ENCODE measurements at regions not wholly inside any gene's neighbourhood (a gene's known extent, or its start where the extent isn't known, plus 50 kb on each side); places are given as distances from the start of the nearest gene placed in this dataset.
"Not testable (repeated sequence)": the region's sequence is repeated elsewhere in the genome, so short reads cannot be mapped to it uniquely, and the experiment has no call there.

DNA sequence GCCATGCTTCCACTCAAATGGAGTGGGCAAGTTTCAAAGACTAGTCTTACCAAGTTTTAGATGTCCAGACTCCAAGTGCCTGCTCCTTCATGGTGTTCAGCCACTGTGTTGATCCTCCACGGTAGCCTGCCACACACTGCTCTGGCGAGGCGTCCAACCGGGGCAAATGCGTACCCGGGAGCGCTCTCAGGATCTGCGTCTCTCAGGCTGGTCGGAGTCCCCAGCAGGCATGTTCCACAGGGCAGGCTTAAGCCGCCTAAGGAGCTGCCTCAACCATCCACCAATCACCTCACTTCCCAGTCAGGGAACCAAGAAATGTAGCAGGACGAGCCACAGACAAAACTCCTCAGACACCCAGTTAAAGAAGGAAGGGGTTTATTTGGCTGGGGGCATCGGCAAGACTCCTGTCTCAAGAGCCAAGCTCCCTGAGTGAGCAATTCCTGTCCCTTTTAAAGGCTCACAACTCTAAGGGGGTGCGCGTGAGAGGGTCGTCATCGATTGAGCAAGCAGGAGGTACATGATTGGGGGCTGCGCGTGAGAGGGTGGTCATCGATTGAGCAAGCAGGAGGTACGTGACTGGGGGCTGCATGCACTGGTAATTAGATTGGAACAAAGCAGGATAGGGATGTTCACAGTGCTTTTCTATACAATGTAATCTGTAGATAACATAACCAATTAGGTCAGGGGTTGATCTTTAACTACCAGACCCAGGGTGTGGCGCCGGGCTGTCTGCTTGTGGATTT lies 816.2 kb downstream of the TRIB2 start:
- H3K4me1 Mint-ChIP-seq; H3K36me3 Mint-ChIP-seq (ENCODE audit: low read depth); H3K9me3 Mint-ChIP-seq (ENCODE audit: low read depth); H3K27me3 Mint-ChIP-seq; H3K27ac Mint-ChIP-seq; H3K4me3 Mint-ChIP-seq; CTCF ChIA-PET; intact Hi-C loops (cut with DNase I, micrococcal nuclease); ATAC-seq; DNase-seq; POLR2A ChIA-PET: not testable (repeated sequence)

DNA sequence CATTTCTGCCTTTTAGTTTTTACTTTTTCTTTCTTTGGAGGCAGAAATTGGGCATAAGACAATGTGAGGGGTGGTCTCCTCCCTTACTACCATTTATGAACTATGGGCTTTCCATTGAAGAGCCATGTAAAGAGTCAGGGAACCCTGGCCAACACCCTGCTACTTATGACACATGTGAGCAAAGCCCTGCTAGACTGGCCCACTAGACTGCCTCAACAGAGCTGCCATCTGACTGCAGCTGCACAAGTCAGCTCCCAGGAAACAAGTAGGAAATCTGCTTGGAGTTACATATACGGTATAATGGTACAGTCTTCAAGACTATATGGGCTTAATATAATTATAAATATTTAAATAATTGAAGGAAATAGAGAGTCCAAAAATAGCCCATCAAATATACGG lies 816.8 kb downstream of the TRIB2 start:
- ChIA-PET CTCF (no interaction called here), POLR2A (no interaction called here)
- Mint-ChIP-seq H3K27ac (no peak overlapping the region), H3K4me1 (no peaks in the 10 kb centered on the region), H3K9me3 (ENCODE audit: low read depth) (peaks cover 4% of the 10 kb centered on the region), H3K4me3 (no peak overlapping the region), H3K27me3 (peaks cover 2% of the 10 kb centered on the region), H3K36me3 (ENCODE audit: low read depth) (no peaks in the 10 kb centered on the region)
- DNase-seq = no peak
- ATAC-seq = no peak
- intact Hi-C loops (cut with DNase I, micrococcal nuclease) = no loop called here

DNA sequence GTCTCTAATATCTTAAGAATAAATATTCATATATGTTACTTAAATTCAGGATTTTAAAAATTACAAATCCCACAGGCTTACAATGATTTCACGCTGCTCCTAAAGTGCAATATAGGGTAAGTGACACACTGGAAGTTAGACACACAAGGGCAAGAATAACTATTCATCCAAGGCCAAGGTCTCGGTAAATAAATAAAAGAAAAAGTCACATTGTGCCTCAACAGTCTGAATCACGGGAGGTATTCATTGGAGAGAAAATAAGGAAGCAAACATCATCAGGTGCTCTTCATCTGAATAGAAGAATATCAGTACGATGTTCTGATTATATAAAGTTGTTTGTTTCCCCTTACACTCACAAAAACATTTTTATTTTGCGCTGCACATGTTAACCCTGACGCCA lies 820.2 kb downstream of the TRIB2 start:
- intact Hi-C loops (cut with DNase I, micrococcal nuclease) = no loop called here
- Mint-ChIP-seq H3K4me3 (no peak overlapping the region), H3K36me3 (ENCODE audit: low read depth) (no peaks in the 10 kb centered on the region), H3K27ac (no peak overlapping the region), H3K4me1 (no peaks in the 10 kb centered on the region), H3K9me3 (ENCODE audit: low read depth) (no peaks in the 10 kb centered on the region), H3K27me3 (peaks cover 2% of the 10 kb centered on the region)
- ChIA-PET CTCF (no interaction called here), POLR2A (no interaction called here)
- no peak for DNase-seq
- ATAC-seq = no peak

DNA sequence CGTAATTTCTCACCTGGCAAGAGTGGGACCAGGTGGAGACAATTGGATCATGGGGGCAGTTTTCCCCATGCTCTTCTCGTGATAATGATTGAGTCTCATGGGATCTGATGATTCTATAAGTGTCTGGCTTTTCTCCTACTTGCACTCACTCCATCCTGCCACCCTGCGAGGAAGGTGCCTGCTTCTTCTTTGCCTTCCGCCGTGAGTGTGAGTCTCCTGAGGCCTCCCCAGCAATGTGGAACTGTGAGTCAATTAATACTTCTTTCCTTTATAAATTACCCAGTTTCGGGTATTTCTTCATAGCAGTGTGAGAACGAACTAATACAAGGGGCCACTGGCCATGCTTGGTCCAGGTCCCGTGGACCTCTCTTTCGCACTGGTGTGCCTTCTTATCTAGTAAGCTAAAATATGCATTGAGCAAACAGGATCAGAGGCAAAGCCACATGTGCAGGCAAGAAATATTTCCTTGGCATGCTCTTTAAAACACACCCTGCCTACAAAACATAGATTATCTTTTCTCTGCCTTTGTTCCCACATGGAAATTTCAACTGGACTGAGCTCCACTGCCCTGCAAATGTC lies 821.1 kb downstream of the TRIB2 start:
- no peak overlapping the region for H3K4me3 Mint-ChIP-seq
- H3K9me3 Mint-ChIP-seq (ENCODE audit: low read depth) = no peaks in the 10 kb centered on the region
- ChIA-PET CTCF (no interaction called here), POLR2A (no interaction called here)
- H3K27me3 Mint-ChIP-seq = no peaks in the 10 kb centered on the region
- intact Hi-C loops (cut with DNase I, micrococcal nuclease) = no loop called here
- H3K4me1 Mint-ChIP-seq = no peaks in the 10 kb centered on the region
- ATAC-seq (no peak), DNase-seq (no peak)
- H3K36me3 Mint-ChIP-seq (ENCODE audit: low read depth) = no peaks in the 10 kb centered on the region
- no peak overlapping the region for H3K27ac Mint-ChIP-seq

DNA sequence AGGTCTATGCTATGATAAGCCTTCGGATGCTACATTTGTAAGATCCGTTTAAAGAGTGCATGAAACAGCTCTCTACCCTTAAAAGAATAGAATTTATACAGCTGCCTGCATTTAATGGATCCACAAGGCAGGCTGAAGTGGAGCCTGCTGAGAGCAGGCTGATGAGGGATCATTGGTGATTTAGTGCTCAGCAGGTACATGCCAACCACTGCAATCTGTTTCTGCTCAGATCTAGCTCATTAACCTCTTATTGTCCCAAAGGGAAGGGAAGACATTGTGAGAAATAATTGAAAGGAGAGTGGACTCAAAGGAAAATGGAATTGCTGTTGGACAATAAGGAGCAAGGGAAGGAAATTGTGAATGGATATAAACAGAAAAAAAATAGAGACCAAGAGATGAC lies 822.6 kb downstream of the TRIB2 start:
- ChIA-PET CTCF (no interaction called here), POLR2A (no interaction called here)
- DNase-seq (no peak), ATAC-seq (no peak)
- H3K36me3 Mint-ChIP-seq (ENCODE audit: low read depth) = no peaks in the 10 kb centered on the region
- H3K4me3 Mint-ChIP-seq = no peak overlapping the region
- no peaks in the 10 kb centered on the region for H3K4me1 Mint-ChIP-seq
- no peaks in the 10 kb centered on the region for H3K9me3 Mint-ChIP-seq (ENCODE audit: low read depth)
- H3K27ac Mint-ChIP-seq = no peak overlapping the region
- intact Hi-C loops (cut with DNase I, micrococcal nuclease) = no loop called here
- H3K27me3 Mint-ChIP-seq = no peaks in the 10 kb centered on the region

DNA sequence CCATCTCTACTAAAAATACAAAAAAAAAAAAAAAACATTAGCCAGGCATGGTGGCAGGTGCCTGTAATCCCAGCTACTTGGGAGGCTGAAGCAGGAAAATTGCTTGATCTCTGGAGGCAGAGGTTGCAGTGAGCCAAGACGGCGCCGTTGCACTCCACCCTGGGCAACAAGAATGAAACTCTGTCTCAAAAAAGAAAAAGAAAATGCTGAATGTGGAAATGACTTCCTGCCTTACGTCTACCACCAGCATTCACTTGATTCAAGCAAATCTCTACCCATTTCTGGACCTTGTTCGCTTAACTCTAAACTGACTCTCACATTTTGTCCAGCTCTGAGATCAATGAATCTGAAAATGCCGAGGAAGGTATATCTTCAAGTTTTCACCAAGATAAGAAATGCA lies 825.3 kb downstream of the TRIB2 start:
- intact Hi-C loops (cut with DNase I, micrococcal nuclease) = no loop called here
- ATAC-seq = no peak
- Mint-ChIP-seq H3K36me3 (ENCODE audit: low read depth) (no peaks in the 10 kb centered on the region), H3K9me3 (ENCODE audit: low read depth) (no peaks in the 10 kb centered on the region), H3K27ac (no peak overlapping the region), H3K4me1 (no peaks in the 10 kb centered on the region), H3K27me3 (no peaks in the 10 kb centered on the region), H3K4me3 (no peak overlapping the region)
- CTCF ChIA-PET = no interaction called here
- POLR2A ChIA-PET = no interaction called here
- DNase-seq = no peak

DNA sequence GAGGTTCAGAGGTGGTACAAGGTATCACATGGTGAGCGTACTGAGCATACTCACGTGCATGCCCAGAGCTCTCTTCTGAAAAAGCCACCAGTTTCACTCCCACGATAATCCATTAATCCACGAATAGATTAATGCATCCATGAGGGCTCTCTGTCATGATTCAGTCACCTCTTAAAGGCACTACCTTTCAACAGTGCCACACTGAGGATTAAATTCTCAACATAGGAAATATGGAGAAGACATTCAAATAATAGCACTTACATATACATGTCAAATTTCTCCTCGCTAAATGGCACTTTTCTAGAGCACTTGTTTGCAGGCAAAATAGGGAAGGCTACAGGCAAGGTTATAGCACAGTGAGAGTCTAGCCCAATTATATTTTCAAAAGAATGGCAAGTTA lies 825.9 kb downstream of the TRIB2 start:
- DNase-seq (no peak), ATAC-seq (no peak)
- ChIA-PET CTCF (no interaction called here), POLR2A (no interaction called here)
- Mint-ChIP-seq H3K36me3 (ENCODE audit: low read depth) (no peaks in the 10 kb centered on the region), H3K4me3 (no peak overlapping the region), H3K27ac (no peak overlapping the region), H3K27me3 (no peaks in the 10 kb centered on the region), H3K9me3 (ENCODE audit: low read depth) (no peaks in the 10 kb centered on the region), H3K4me1 (no peaks in the 10 kb centered on the region)
- intact Hi-C loops (cut with DNase I, micrococcal nuclease) = no loop called here

DNA sequence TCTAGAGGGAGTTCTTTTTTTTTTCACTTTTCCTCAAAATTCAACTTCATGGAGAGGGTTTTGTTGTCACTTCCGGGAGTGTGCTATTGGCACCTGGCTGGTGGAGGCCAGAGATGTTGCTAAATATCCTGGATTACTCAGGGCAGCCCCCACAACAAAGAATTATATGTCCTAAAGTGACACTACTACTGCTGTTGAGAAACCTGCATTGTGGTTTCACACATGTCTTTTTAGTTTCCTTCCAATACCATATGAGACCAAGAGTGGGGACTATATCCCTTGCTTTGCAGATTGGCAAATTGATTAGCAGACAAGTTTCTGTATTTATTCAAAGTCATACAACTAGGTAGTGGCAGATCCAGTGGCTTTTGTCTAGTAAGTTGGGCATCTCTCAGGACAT lies 826.8 kb downstream of the TRIB2 start:
- CTCF ChIA-PET = no interaction called here

DNA sequence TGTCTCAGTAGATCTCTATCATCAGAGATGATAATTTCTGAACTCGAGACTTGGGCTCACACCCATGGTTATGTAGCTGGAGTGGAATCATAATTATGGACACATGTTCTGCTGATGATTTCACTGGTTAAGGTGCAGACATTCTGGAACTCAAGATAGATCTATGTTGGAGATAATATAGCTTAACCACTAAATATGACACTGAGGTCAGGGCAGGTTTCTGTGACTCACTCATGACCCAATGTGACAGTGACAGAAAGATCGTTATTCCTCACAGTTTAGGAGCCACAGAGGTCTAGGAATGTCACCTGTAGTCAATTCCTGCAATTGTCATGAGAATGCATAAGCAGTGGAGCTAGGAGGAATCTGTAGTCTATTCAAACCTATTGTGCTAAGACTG lies 828.6 kb downstream of the TRIB2 start:
- POLR2A ChIA-PET = no interaction called here
- Mint-ChIP-seq H3K4me1 (no peaks in the 10 kb centered on the region), H3K27me3 (no peaks in the 10 kb centered on the region), H3K9me3 (ENCODE audit: low read depth) (no peaks in the 10 kb centered on the region), H3K4me3 (no peak overlapping the region), H3K27ac (no peak overlapping the region), H3K36me3 (ENCODE audit: low read depth) (no peaks in the 10 kb centered on the region)
- CTCF ChIA-PET = no interaction called here
- intact Hi-C loops (cut with DNase I, micrococcal nuclease) = no loop called here
- DNase-seq (no peak), ATAC-seq (no peak)

More for the DNA sequence above, 826.8 kb downstream of the TRIB2 start:
- H3K4me3 Mint-ChIP-seq = no peak overlapping the region
- H3K27ac Mint-ChIP-seq = no peak overlapping the region
- H3K4me1 Mint-ChIP-seq = no peaks in the 10 kb centered on the region
- no peaks in the 10 kb centered on the region for H3K36me3 Mint-ChIP-seq (ENCODE audit: low read depth)
- no peaks in the 10 kb centered on the region for H3K27me3 Mint-ChIP-seq
- H3K9me3 Mint-ChIP-seq (ENCODE audit: low read depth) = no peaks in the 10 kb centered on the region
- DNase-seq (no peak), ATAC-seq (no peak)
- POLR2A ChIA-PET = no interaction called here
- intact Hi-C loops (cut with DNase I, micrococcal nuclease) = no loop called here

DNA sequence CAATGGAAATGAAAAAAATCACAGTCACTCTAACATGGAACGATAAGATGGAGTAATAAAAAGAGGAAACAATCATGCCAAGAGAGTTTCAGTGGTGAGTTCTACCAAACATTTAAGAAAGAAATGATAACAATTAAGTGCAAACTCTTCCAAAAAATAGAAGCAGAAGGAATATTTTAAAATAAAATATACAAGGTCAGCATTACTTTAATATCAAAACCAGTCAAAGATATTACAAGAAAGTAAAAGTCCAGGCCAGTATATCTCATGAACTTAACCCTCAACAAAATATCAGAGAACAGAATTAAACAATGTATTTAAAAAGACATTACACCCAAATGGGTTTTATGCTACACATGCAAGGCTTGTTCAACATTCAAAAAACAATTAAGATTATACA lies 829.4 kb downstream of the TRIB2 start:
- intact Hi-C loops (cut with DNase I, micrococcal nuclease) = no loop called here
- Mint-ChIP-seq H3K27ac (no peak overlapping the region), H3K4me1 (no peaks in the 10 kb centered on the region), H3K4me3 (no peak overlapping the region), H3K27me3 (no peaks in the 10 kb centered on the region), H3K9me3 (ENCODE audit: low read depth) (no peaks in the 10 kb centered on the region), H3K36me3 (ENCODE audit: low read depth) (no peaks in the 10 kb centered on the region)
- DNase-seq = no peak
- no peak for ATAC-seq
- POLR2A ChIA-PET = no interaction called here
- CTCF ChIA-PET = no interaction called here

DNA sequence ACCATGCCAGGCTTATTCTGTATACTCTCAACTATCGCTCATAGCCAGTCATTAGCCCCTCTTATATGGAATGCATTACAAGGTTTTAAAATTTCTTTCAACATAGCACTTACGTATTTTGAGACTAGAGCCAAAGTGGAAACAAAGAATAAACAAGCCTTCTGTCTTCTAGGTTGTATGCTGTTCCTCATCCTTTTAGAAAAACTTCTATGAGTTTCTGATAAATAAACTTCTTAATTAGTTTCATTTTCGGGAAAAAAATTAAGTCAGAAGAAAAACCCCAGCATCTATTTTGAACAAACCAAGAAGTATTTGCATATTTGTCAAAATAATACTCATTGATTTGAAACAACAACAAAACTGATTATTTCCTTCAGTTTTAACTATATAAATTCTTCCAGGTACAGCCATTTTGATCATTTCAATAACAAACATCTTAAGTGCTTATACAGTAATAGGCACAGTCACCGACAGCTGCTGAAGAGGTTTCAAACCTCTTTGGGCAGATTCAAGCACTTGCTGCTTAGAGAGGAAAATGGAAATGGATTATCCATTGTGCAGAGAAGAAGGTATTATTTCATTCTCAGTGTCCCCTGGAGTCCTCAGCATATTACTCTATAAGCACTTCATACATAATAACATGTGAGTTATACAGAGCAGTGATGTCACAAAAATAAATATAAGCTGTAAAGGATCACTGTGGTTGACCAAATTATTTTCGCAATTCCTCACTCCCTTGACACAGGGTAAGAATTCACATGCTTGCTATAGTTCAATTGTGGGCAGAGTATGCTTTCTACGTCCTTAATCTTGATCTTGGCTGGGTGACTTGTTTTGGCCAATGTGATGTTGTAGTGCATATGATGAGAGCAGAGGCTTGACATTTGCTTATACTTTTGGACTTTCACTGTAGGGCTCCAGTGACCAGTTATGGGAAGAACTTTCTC lies 833.8 kb downstream of the TRIB2 start:
- intact Hi-C loops (cut with DNase I, micrococcal nuclease) = no loop called here
- POLR2A ChIA-PET = no interaction called here
- H3K27me3 Mint-ChIP-seq = no peaks in the 10 kb centered on the region
- ATAC-seq (no peak), DNase-seq (no peak)
- H3K4me1 Mint-ChIP-seq = no peaks in the 10 kb centered on the region
- no peak overlapping the region for H3K27ac Mint-ChIP-seq
- H3K4me3 Mint-ChIP-seq = no peak overlapping the region
- peaks cover 4% of the 10 kb centered on the region for H3K9me3 Mint-ChIP-seq (ENCODE audit: low read depth)
- H3K36me3 Mint-ChIP-seq (ENCODE audit: low read depth) = no peaks in the 10 kb centered on the region
- CTCF ChIA-PET = no interaction called here

DNA sequence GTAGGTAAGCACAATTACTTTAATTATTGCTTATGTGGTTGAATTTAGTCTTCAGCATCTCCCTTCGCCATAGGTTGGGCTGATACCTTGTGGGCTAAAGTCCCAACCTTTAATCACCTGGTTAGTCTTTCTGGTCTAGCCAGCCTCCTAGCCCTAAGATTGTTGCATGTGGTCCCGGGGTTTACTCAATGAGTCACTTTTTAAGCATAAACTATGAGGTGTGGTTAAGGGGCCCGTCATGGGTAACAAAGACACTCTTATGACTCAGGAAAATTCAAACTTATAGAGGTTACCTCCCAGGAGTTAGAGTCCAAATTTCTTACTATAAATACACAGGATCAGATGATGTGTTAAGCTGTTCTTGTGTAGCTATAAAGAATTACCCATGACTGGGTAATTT lies 841.6 kb downstream of the TRIB2 start:
- peaks cover 4% of the 10 kb centered on the region for H3K9me3 Mint-ChIP-seq (ENCODE audit: low read depth)
- H3K27me3 Mint-ChIP-seq = no peaks in the 10 kb centered on the region
- H3K27ac Mint-ChIP-seq = no peak overlapping the region
- intact Hi-C loops (cut with DNase I, micrococcal nuclease) = no loop called here
- H3K4me3 Mint-ChIP-seq = no peak overlapping the region
- ChIA-PET CTCF (no interaction called here), POLR2A (no interaction called here)
- no peak for DNase-seq
- H3K36me3 Mint-ChIP-seq (ENCODE audit: low read depth) = no peaks in the 10 kb centered on the region
- H3K4me1 Mint-ChIP-seq = no peaks in the 10 kb centered on the region
- ATAC-seq = no peak
